Renal pelvis (tissue), 1 donor: ENCODE measurements at regions not wholly inside any gene's neighbourhood (a gene's known extent, or its start where the extent isn't known, plus 50 kb on each side); places are given as distances from the start of the nearest gene placed in this dataset.
A peak's percentile ranks its signal among the peaks of the same experiment; 100 is the strongest.

Source experiments
- DNase-seq: peaks from one replicate; pipeline ENCODE4 v3.0.0-alpha.2; 2013

GRCh38 chr5:2266641-2267240 is 384.0 kb upstream of the IRX4 start:
- no peak for DNase-seq

DNA sequence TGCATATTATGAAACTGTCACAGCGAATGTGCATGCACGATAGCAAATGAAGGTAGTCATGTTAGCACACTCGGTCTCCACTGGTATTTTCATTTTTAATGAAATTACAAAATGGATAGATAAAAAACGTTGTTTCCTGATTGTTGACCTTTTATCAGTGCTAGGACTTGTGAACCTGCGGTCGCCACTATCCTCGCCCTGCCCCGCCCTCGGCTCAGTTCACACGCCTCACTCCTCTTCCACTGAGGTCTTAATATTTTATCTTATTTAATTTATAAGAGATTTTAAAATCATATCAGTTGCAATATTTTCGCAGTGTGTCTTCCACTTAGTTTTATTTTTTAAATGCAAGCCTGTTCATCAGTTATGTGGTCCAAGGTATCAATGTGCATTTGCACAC is 382.6 kb upstream of the IRX4 start:
- no peak for DNase-seq

- DNase-seq: no peak
Observed at GRCh38 chr5:2263763-2264162, 381.0 kb upstream of the IRX4 start.

- no peak for DNase-seq
Observed at GRCh38 chr5:2262620-2263019, 379.9 kb upstream of the IRX4 start.

DNA sequence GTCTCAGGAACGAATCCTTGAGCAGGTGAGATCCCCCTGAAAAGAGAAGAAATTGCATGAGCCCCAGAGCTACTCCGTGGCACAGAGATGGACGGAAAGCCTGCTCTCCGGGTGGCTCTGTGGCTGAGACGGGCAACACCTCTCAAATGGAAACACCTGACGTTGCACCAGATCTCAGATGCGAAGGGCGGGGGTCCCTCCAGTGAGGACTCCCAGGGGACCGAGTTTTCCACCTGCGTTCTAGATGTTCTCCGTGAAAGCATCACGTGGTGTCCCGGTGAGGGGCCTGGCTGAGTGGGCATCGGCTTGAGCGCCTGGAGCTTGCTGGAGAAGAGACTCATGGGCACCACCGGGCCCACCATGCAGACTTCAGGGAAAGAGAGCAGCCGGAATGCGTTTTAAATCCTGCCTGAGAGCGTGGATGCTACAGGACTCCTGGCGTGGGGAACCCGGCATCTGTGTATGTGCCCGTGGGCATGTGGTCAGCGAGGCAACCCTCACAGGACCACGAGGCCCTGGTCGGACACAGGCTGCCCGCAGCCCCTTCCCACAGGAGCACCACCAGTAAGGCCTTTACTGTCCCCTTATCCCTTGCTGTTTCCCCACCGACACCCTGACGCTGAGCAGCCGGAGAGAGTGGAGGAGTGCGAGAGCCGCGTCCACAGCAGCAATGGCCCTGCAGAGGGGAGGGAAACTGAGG is 378.4 kb upstream of the IRX4 start:
- no peak for DNase-seq

GRCh38 chr5:2260211-2261003 is 377.7 kb upstream of the IRX4 start:
- DNase-seq: no peak

- DNase-seq: no peak
Observed at GRCh38 chr5:2259494-2260107, 376.9 kb upstream of the IRX4 start.

DNA sequence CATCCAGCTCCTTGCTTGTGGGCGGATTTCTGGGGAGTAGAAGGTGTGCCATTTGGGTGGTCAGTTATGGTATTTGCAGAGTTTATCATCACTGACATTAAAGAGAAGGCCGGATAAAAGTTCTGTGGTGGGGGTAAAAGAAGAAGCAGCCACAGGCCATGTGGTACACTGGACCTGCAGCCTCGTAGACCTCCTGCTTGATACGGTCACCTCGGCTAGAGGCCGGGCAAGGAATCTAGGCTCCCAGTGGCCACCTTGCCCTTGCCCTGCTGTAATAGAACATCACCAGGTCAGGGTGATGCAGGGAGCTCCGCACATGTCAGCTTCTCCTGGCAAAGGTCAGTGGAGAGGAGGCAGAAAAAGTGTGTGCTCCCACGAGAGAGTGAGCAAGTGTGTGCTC is 376.1 kb upstream of the IRX4 start:
- DNase-seq: no peak

GRCh38 chr5:2257326-2258244 is 374.9 kb upstream of the IRX4 start:
- DNase-seq: no peak

DNA sequence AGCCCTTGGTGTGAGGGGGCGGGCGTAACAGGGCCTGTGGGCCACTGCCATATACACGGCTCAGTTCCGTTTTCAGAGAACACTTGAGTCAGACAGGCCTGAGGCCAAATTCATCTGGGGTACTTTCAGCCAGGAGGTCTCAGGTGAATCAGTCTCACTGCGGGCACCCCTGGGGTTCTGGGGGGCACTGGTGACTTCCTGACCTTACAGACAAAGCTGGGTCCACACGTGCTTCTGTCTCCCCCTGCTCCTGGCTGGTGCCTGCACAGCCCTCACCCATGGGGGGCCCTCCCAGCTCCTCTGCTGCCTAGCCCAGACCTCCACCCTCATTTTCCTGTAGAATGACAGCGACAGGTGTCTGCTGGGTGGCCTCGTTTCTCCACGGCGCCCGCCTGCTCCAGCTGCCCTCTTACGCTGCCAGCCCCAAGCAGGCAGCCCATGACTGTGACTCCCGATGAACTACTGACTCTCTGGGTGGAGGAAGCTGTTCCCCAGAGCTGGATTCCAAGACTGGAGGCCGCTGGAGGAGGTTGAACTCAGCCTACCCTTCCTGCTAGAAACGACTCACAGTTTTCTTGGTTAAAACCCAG is 374.1 kb upstream of the IRX4 start:
- no peak for DNase-seq

DNA sequence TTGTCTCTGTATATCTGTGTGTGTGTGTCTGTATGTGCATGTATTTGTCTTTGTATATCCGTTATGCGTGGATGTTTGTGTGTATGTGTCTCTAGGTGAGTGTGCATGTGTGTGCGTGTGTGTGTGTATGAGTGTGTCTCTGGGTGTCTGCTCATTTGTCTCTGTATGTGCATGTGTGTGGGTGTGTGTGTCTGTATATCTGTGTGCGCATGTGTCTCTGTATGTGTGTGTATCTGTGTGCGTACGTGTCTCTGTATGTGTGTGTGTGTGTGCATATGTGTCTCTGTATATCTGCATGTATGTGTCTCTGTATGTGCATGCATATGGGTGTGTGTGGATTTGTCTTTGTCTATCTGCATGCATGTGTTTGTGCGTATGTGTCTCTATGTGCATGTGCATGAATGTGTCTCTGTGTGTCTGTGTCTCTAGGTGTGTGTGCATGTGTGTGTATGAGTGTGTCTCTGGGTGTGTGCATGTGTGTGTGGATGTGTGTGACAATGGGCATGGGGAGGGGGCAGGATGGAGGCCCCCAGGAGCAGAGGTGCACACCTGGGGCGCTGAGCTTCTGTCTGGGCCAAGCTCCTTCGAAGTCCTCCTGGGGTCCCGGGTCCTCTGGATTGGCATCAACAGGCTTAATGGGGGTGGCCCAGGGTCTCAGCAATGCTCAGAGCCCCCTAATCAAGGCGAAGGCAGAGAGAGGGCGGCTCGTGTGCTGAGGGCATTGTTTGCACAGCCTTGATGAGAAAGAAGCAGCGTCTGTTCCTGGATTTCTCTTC is 373.4 kb upstream of the IRX4 start:
- DNase-seq: no peak

GRCh38 chr5:2254880-2255750 is 372.4 kb upstream of the IRX4 start:
- DNase-seq: no peak

GRCh38 chr5:2254406-2254805 is 371.7 kb upstream of the IRX4 start:
- DNase-seq: no peak

DNA sequence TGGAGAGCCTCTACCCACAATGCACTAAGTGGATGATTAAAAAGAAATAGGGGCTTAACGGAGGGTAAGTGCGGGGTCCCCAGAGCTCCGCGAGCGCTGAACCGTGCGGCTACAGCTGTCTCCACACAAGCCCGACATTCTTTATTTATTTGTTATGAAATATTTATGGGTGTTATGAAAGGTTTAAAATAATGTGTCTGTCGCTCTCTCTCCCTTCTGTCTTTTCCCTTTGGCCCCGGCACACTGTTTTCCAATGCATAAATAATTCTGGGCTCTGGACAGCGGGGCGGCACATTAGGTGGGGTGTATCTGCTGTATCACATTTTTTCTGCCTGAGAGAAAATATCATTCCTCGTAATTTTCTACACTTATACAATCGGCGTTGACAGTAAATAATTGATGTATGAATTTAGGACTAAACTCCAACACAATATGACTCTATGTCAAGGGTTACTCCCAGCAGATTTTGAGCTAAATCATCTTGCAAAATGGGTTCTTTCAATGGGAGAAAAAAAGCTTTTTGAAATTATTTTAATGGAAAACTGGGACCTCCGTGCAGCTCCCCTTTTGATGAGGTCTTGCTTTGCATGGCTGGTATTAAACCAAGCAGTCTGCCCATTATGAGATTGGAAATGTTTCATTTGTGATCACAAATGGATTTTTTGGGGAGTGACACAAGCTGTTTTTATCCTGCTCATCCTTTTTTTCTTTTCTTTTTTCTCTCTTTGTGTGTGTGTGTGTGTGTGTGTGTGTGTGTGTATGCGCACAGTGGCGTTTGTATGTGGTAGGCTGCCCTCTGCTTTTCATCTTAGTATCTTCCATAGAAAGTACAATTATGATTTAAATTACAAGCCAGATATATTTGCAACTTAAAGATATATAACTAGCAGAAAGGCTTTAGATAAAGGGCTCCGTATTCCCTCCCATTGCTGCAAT is 370.6 kb upstream of the IRX4 start:
- DNase-seq: peak; percentile 41

DNA sequence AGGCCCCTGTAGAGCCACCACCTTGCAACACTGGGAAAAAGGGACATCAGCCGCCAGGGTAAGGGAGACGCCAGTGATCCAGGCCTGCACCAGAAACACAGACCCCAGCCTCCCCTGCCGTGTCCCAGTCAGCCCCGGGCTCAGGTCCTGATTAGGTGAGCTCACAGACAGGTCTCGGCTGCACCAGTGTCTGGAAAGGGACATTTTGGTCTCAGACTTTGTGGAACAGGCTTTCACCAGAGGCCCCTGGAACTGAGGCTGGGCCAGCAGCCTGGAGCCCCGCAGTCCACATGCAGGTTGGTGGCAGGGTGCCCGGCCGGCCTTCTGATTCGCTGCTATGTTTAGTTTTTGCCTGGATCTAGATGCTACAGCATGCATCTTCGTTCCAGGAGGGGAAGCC is 369.0 kb upstream of the IRX4 start:
- DNase-seq: no peak

DNA sequence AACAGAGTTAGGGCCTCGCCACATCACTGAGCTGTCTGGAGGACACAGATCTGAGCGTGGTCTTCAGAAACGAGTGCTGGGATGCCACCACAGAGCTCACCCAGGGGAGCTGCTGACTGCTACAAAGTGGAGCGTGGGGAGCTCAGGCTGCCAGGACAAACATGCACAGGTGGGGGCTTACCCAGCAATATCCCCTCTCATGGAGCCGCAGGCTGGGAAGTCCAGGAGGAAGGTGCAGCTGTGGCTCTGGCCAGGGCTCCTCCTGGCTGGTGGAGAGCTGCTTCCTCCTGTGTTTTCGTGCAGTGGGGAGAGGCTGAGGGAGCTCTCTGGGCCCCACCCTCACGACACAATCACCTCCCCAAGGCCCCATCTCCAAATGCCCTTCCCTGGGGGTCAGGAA is 368.6 kb upstream of the IRX4 start:
- DNase-seq: no peak

DNA sequence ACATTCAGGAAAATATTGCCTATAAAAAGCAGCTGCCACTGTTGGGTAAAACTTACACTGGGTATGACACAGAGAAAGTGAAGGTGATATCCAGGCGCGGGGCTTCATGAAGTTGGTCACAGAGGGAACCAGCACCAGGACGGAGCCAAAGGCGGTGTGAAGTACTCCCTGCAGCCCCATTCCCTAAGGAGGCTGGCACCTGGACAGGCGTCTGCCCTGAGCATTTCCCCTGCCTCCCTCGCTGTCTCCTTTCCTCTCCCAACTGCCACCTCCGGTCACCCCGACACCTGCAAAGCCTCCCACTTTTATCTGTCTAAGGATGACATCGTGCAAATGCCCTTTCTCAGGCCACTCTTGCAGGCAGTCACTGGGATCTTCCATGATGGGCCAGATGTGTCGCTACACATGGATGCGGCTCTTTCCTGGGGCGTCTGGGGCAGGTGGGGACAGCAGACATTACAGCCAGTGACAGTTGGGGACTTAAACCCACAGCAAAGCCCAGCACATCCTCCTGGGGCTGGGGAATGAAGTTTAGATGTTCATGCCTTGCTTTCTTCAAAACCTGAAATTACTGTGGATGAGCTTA is 367.7 kb upstream of the IRX4 start:
- DNase-seq: no peak

DNA sequence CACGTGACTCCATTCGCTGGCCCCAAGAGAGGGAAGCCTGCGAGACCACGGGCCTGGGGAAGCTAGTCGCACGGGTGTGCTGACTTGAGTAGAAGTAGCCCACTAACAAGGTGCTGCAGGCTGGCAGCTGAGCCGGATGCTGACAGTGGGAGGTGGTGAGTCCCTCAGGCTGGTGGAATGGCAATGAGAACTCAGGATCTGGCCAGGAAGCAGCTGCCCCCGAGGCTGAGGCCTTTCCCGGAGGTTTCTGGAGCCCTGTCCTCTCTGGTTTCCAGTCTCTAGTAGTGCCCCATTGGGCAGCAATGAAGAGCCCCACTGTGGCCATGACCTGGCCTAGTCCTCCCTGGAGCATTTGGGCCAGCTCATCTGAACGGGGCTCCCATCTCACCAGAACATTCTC is 366.7 kb upstream of the IRX4 start:
- no peak for DNase-seq
